Stimulated activated CD4-positive, alpha-beta T cell treated with anti-CD3 and anti-CD28 coated beads, Interleukin-4, amount 100 ng/mL, for 24 hours (primary cell): ENCODE measurements at regions not wholly inside any gene's neighbourhood (a gene's known extent, or its start where the extent isn't known, plus 50 kb on each side); places are given as distances from the start of the nearest gene placed in this dataset.
A peak's percentile ranks its signal among the peaks of the same experiment; 100 is the strongest.
"Not testable (repeated sequence)": the region's sequence is repeated elsewhere in the genome, so short reads cannot be mapped to it uniquely, and the experiment has no call there.

ENCODE experiments used
- DNase-seq: peaks from one replicate; pipeline ENCODE4 v3.0.0-alpha.2; 2020

DNA sequence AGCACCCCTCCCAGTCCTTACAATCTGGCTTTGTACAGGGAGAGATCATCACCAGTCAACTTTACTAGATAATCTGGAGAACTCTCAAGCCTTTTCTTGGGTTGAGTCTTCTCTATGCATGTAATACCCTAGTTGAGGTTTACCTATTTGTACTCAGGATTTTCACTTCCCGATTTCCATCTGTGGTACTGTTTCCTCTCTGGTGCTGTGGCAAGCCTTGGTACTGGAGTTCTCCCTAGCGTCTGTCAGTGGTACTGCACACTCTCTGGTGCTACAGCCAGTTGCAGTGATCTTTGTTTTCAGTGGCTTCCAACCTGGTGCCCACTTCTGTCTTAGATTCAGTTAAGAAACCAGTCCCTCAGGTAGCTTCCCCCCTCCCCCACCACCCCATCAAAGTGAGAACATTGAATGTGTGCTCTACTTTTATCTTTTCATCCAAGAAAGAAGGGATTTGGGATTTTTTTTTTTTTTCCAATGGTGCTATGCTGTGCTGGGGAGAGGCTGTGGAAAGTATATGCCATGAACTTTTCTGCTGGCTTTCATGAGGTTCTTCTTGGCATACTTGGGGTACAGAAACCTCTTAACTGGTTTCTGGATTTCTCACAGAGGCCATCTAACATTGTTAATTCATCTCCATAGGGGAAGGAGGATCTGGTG is 69.4 kb upstream of the EVL start:
- peak; percentile 70 for DNase-seq

DNA sequence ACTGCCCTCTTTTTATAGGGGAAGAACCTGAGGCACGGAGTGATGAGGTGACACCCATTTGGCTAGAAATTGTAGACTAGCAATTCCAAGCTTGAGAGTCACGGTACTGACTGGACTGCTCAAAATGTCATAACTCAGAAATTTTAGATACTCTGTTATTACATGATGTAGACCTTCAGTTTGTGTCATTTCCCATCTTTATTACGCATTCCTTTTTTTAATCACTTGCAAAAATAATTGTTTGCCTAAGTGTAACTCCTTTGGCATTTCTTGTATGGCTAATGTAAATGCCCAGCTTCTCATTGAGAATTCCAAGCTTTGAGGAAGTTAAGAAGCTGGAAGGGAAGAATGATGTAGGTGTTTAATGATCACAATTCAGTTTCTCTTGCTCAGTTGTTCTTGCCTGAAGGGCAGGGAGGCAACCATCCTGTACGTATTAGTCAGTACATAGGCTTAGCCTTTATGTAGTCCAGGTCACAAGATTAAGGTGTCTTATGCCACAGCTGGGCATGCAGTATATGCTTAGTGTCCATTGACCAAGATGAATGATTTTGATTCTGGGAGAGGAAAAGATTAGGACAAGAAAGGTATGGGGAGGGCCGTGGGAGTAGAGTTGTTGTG is 68.2 kb upstream of the EVL start:
- DNase-seq = no peak

DNA sequence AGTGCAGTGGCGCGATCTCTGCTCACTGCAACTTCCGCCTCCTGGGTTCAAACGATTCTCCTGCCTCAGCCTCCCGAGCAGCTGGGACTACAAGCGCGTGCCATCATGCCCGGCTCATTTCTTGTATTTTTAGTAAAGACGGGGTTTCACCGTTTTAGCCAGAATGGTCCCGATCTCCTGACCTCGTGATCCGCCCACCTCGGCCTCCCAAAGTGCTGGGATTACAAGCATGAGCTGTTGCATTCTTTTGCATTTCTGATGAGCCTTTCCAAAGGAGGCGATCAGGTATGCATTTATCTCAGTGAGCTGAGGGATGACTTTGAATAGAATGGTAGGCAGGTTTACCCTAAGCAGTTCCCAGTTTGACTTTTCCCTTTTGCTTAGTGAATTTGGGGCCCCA is 64.8 kb upstream of the EVL start:
- DNase-seq = not testable (repeated sequence)

DNA sequence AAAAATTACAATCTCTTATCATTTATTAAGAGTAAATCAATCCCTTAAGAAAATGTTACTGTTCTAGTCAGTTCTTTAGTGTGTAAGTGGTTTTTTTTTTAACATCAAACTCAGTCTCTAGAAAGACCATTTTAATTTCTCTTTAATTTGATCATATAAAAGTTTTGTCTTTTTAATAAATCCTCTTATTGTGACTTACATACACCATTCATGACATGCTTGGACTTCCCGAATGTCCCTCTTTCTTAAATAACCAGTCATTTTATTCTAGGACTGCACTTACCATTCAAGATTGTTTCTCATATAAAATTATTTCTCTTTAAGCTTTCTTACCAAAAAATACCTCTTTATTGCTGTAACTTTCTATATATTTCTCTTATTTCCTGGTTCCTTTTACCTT is 60.8 kb upstream of the EVL start:
- no peak for DNase-seq

DNA sequence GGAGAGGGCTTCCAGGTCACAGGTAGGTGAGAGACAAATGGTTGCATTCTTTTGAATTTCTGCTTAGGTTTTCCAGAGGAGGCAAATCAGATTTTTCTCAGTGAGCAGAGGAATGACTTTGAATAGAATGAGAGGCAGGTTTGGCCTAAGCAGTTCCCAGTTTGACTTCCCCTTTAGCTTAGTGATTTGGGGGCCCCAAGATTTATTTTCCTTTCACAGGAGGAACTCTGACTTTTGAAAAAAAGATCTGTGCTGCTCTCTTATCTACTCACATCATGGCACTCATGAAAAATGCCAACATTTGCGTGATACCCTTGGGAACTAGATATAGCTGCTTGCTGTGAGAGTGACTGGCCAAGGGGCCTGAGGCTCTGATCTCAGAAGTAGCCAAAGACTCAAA is 58.0 kb upstream of the EVL start:
- no peak for DNase-seq

DNA sequence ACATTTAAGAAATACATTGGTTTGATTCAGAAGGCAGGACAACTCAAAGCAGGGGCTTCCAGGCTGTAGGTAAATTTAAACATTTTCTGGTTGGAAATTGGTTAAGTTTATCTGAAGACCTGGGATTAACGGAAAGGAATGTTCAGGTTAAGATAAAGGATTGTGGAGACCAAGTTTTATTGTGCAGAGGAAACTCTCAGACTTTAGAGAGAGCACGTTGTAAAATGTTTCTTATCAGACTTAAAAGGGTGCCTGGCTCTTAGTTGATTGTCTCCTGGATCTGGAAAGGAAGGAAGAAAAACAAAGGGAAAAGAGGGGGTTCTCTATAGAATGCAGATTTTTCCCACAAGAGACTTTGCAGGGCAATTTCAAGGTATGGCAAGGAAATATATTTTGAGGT is 55.4 kb upstream of the EVL start:
- not testable (repeated sequence) for DNase-seq

DNA sequence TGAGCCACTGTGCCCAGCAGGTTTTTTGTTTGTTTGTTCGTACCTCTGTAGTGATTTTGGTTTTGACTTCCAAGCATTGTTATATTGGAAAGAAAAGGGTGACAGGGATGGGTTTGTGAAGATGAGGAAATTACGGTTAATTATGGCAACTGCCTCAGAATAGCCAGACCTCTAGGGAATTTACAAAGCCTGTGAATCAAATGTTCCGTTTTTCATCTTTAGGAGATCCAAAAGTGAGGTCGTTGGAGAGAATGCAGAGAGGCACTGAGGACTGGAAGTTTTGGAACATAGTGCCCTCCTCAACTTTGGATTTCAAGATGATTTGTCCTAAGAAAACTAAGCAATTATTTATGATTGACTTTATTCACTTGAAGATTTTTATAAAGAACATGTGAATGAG is 54.5 kb upstream of the EVL start:
- no peak for DNase-seq

DNA sequence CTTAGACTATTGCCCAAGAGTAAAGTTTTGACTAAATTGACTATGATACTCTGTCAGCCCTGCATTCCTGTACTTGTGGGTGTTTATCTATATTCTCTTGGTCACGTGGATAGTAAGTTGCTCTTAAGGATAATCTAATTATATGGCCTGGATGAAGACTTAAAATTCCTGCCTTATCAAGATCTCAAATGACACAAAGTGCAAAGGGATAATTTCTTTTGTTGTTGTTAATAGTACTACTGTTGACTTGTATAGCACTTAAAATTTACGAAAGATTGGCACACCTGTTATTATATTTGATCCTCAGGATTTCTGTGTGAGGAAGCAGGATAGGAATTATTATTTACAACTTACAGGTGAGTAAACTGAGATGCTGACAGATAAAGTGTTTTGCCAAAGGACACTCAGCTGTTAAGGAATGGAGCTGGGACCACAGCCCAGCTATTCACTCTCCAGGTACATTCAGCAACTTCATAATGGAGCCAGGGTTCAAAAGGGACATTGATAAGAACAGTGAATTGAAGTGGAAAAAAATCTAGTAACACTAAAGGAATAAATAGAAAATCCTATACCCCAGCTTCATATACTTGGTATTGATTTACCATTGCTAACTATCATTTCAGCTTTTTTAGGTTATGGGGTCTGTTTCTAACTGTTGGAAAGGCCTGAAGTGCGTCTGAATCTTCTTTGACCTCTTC is 53.4 kb upstream of the EVL start:
- DNase-seq = no peak

DNA sequence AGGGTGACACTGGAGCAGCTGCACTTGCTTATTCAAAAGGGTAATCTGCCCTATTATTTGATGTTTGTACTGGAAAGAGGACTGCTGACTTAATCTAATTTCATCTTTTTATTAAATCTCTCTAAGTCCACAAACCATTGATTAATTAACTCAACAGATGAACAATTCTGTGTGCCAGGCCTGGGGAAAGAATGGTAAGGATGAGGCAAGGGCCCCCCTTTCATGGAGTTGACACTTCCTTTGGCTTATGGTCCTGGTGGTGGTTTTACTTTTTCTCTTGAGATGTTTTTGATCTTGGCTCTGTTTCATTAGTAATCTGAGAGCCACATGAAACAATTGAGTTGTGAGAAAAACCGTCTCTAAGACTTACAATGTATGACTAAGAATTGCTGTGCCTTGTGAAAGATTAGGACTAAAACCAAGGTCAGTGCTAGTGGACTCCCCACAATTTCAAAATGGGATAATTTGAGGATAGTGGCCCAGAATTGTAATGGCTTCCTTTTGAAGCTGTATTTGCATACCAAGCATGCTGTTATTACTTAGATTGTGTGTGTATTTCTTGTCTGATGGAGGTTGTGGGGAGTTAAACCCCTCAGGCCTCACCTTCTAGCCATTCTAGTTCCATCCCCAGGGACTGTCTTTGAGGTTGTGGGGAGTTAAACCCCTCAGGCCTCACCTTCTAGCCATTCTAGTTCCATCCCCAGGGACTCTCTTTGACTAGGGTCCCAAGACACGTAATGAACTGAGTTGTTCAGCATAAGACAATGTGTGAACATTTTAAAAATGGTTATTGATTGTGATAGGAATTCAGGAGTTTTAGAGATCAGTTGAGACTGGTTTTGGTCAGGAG is 52.5 kb upstream of the EVL start:
- no peak for DNase-seq

DNA sequence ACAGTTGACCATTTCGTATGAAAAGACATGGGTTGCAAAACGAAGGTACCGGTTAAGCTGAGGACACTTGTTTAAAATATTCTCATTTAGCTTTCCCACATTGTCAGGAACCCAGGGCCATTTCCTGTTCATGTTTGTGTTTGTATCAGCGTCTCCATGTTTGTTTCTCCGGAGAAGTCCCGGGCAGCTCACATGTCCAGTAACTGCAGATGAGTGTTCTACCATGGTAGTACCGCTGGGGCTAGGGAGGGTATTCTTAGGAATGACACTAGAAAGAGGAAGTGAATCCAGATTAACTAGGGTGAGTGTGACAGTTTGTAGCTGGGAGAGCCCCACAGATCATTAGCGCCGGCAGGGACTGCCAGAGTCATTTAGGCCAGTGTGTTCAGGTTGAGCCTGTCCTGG is 50.0 kb upstream of the EVL start:
- no peak for DNase-seq
